ENCODE measurements at regions not wholly inside any gene's neighbourhood (a gene's known extent, or its start where the extent isn't known, plus 50 kb on each side); places are given as distances from the start of the nearest gene placed in this dataset.

DNA sequence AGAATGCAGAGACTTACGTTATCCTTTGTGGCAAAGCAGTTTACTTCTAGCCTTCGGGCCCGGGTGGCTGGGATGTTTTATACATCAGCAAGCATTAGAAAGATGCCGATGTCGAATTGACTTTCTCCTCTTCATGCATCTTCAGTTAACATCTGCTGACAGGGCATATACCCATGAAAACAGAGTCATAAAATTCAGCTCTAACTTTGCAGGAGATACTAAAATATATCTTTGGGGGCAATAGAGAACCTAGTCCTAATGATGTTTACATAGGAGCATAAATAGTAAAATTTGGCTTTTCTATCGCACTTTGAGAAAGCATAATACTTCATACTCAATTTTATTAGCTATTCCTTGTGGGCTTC is 247.9 kb downstream of the PRELID2 start:
- in situ Hi-C loops (cut with HindIII; ENCODE audit: extremely low pct_ligation_motif_present, low pct_unique_long_range_greater_than_20kb) (no loop called here), intact Hi-C loops (cut with micrococcal nuclease; ENCODE audit: unreplicated experiment) (no loop called here)
- 75% methylated on average over 6 of the region's 6 CpGs for WGBS (ENCODE audit: low lambda C conversion rate)
- Histone ChIP-seq H4K20me1 (ENCODE audit: insufficient read depth, low read length) (no peaks in the 10 kb centered on the region), H3K36me3 (replicated peaks in 1 of 2; ENCODE audit: control insufficient read depth in 1 of 2, insufficient read depth in 2 of 2, low read length in 2 of 2) (no peaks in the 10 kb centered on the region), H2AFZ (ENCODE audit: low read length) (no peak overlapping the region), H3K9ac (ENCODE audit: insufficient read depth, low read depth, low read length) (no peak overlapping the region), H3K27ac (ENCODE audit: extremely low read length, insufficient read depth, low read length) (no peak overlapping the region), H3K4me3 (replicated peaks in 1 of 3; ENCODE audit: insufficient read depth in 1 of 3, low read depth in 2 of 3, low read length in 3 of 3) (no peak overlapping the region), H3K79me2 (ENCODE audit: insufficient read depth, low read length) (no peaks in the 10 kb centered on the region), H3K27me3 (ENCODE audit: control insufficient read depth in 1 of 2, insufficient read depth in 2 of 2, low read length in 2 of 2) (no peaks in the 10 kb centered on the region), H3K4me2 (ENCODE audit: low read depth, low read length) (no peak overlapping the region), H3K4me1 (ENCODE audit: insufficient read depth, low read length) (no peaks in the 10 kb centered on the region), H3K9me3 (ENCODE audit: low read length) (no peaks in the 10 kb centered on the region)
- CTCF ChIA-PET (ENCODE audit: low intra/inter-chr PET ratio, low total read pairs): no interaction called here
- ATAC-seq: no peak
- BruUV-seq (replicated peaks): no TSS peak
- no peak for TF ChIP-seq ZZZ3 (CRISPR knock-in tag; IDR thresholded peaks at IDR 0.05; ENCODE audit: borderline replicate concordance)
- TF ChIP-seq, protein P1, sequence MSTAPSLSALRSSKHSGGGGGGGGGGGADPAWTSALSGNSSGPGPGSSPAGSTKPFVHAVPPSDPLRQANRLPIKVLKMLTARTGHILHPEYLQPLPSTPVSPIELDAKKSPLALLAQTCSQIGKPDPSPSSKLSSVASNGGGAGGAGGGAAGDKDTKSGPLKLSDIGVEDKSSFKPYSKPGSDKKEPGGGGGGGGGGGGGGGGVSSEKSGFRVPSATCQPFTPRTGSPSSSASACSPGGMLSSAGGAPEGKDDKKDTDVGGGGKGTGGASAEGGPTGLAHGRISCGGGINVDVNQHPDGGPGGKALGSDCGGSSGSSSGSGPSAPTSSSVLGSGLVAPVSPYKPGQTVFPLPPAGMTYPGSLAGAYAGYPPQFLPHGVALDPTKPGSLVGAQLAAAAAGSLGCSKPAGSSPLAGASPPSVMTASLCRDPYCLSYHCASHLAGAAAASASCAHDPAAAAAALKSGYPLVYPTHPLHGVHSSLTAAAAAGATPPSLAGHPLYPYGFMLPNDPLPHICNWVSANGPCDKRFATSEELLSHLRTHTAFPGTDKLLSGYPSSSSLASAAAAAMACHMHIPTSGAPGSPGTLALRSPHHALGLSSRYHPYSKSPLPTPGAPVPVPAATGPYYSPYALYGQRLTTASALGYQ (CRISPR knock-in tag; IDR thresholded peaks at IDR 0.05): no peak
- TF ChIP-seq, protein P2, sequence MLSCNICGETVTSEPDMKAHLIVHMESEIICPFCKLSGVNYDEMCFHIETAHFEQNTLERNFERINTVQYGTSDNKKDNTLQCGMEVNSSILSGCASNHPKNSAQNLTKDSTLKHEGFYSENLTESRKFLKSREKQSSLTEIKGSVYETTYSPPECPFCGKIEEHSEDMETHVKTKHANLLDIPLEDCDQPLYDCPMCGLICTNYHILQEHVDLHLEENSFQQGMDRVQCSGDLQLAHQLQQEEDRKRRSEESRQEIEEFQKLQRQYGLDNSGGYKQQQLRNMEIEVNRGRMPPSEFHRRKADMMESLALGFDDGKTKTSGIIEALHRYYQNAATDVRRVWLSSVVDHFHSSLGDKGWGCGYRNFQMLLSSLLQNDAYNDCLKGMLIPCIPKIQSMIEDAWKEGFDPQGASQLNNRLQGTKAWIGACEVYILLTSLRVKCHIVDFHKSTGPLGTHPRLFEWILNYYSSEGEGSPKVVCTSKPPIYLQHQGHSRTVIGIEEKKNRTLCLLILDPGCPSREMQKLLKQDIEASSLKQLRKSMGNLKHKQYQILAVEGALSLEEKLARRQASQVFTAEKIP (CRISPR knock-in tag; IDR thresholded peaks at IDR 0.05; ENCODE audit: borderline replicate concordance): no peak
- TF ChIP-seq, protein P3, sequence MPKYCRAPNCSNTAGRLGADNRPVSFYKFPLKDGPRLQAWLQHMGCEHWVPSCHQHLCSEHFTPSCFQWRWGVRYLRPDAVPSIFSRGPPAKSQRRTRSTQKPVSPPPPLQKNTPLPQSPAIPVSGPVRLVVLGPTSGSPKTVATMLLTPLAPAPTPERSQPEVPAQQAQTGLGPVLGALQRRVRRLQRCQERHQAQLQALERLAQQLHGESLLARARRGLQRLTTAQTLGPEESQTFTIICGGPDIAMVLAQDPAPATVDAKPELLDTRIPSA (CRISPR knock-in tag; IDR thresholded peaks at IDR 0.05; ENCODE audit: borderline replicate concordance): no peak
- no peak for TF ChIP-seq CREM (IDR thresholded peaks at IDR 0.05)
- TF ChIP-seq CREM (CRISPR knock-in tag; IDR thresholded peaks at IDR 0.05): no peak
- TF ChIP-seq MATR3 (CRISPR knock-in tag; IDR thresholded peaks at IDR 0.05): no peak
- peak; percentile 48; the same call in 1 of the 2 replicates for TF ChIP-seq MAFF (IDR thresholded peaks at IDR 0.05; ENCODE audit: low read depth, low read length)
- TF ChIP-seq NRL (CRISPR knock-in tag; IDR thresholded peaks at IDR 0.05; ENCODE audit: borderline replicate concordance): no peak
- TF ChIP-seq PHF20 (CRISPR knock-in tag; IDR thresholded peaks at IDR 0.05): no peak
- TF ChIP-seq, protein P4, sequence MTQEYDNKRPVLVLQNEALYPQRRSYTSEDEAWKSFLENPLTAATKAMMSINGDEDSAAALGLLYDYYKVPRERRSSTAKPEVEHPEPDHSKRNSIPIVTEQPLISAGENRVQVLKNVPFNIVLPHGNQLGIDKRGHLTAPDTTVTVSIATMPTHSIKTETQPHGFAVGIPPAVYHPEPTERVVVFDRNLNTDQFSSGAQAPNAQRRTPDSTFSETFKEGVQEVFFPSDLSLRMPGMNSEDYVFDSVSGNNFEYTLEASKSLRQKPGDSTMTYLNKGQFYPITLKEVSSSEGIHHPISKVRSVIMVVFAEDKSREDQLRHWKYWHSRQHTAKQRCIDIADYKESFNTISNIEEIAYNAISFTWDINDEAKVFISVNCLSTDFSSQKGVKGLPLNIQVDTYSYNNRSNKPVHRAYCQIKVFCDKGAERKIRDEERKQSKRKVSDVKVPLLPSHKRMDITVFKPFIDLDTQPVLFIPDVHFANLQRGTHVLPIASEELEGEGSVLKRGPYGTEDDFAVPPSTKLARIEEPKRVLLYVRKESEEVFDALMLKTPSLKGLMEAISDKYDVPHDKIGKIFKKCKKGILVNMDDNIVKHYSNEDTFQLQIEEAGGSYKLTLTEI (CRISPR knock-in tag; conservative IDR thresholded peaks at IDR 0.05): no peak
- no peak for TF ChIP-seq ZNF446 (CRISPR knock-in tag; IDR thresholded peaks at IDR 0.05)
- TF ChIP-seq ZNF75D (CRISPR knock-in tag; IDR thresholded peaks at IDR 0.05; ENCODE audit: borderline replicate concordance): no peak
- no peak for TF ChIP-seq SP5 (CRISPR knock-in tag; IDR thresholded peaks at IDR 0.05; ENCODE audit: borderline replicate concordance, low read depth)
- TF ChIP-seq PLRG1 (conservative IDR thresholded peaks at IDR 0.05): no peak
- TF ChIP-seq ZNF543 (CRISPR knock-in tag; IDR thresholded peaks at IDR 0.05): no peak
- TF ChIP-seq MAFK (conservative IDR thresholded peaks at IDR 0.05 in 1 of 2, IDR thresholded peaks at IDR 0.05 in 1 of 2; ENCODE audit: low read length in 2 of 2): peak; percentile 60 to 77; a peak in 3 of 4 replicates
- TF ChIP-seq IRX3 (CRISPR knock-in tag; IDR thresholded peaks at IDR 0.05; ENCODE audit: borderline replicate concordance, low read depth): no peak
- FAIRE-seq: no peak
- DNase-seq (ENCODE audit: low spot score): no peak
- POLR2A ChIA-PET: no interaction called here

Measured in HepG2 (cell line).